ENCODE measurements at regions not wholly inside any gene's neighbourhood (a gene's known extent, or its start where the extent isn't known, plus 50 kb on each side); places are given as distances from the start of the nearest gene placed in this dataset.

GRCh38 chr21:26331205-26331980 lies 160.8 kb upstream of the APP start:
- Histone ChIP-seq H3K9ac (ENCODE audit: low read length) (no peak overlapping the region), H3K79me2 (ENCODE audit: low read length) (no peaks in the 10 kb centered on the region), H3F3A (ENCODE audit: insufficient read depth, low read length) (no peaks in the 10 kb centered on the region), H3K36me3 (replicated peaks; ENCODE audit: insufficient read depth, low read length) (no peaks in the 10 kb centered on the region), H3K4me3 (ENCODE audit: low read length) (no peak overlapping the region), H3K4me1 (ENCODE audit: low read length) (no peaks in the 10 kb centered on the region), H2AFZ (ENCODE audit: low read length) (no peak overlapping the region), H3K9me2 (replicated peaks; ENCODE audit: insufficient read depth, low read length) (no peaks in the 10 kb centered on the region), H3K27ac (ENCODE audit: low read length) (no peak overlapping the region), H3K4me2 (ENCODE audit: low read depth, low read length) (no peak overlapping the region), H3K27me3 (replicated peaks; ENCODE audit: insufficient read depth, low read length) (no peaks in the 10 kb centered on the region), H3K9me3 (replicated peaks; ENCODE audit: insufficient read depth, low read length) (no peaks in the 10 kb centered on the region), H4K20me1 (ENCODE audit: insufficient read depth, low read length) (no peaks in the 10 kb centered on the region)
- TF ChIP-seq EZH2phosphoT487 (IDR thresholded peaks at IDR 0.05; ENCODE audit: low read length) (no peak), CTCF (IDR thresholded peaks at IDR 0.05; ENCODE audit: low read length) (no peak), EZH2 (optimal IDR thresholded peaks at IDR 0.05; ENCODE audit: low read depth, low read length) (no peak)
- no peak for DNase-seq

GRCh38 chr21:26320596-26320995 lies 150.0 kb upstream of the APP start:
- Histone ChIP-seq H2AFZ (ENCODE audit: low read length) (no peak overlapping the region), H3K9ac (ENCODE audit: low read length) (no peak overlapping the region), H3K4me2 (ENCODE audit: low read depth, low read length) (no peak overlapping the region), H3K4me3 (ENCODE audit: low read length) (no peak overlapping the region), H3K79me2 (ENCODE audit: low read length) (no peaks in the 10 kb centered on the region), H3K27ac (ENCODE audit: low read length) (no peak overlapping the region), H3K27me3 (replicated peaks; ENCODE audit: insufficient read depth, low read length) (no peaks in the 10 kb centered on the region), H3K9me2 (replicated peaks; ENCODE audit: insufficient read depth, low read length) (no peaks in the 10 kb centered on the region), H3F3A (ENCODE audit: insufficient read depth, low read length) (no peaks in the 10 kb centered on the region), H4K20me1 (ENCODE audit: insufficient read depth, low read length) (no peaks in the 10 kb centered on the region), H3K36me3 (replicated peaks; ENCODE audit: insufficient read depth, low read length) (no peaks in the 10 kb centered on the region), H3K9me3 (replicated peaks; ENCODE audit: insufficient read depth, low read length) (no peaks in the 10 kb centered on the region), H3K4me1 (ENCODE audit: low read length) (no peaks in the 10 kb centered on the region)
- no peak for DNase-seq
- no peak for TF ChIP-seq EZH2phosphoT487 (IDR thresholded peaks at IDR 0.05; ENCODE audit: low read length)

- Histone ChIP-seq H3K27me3 (replicated peaks; ENCODE audit: insufficient read depth, low read length) (no peaks in the 10 kb centered on the region), H3K9me2 (replicated peaks; ENCODE audit: insufficient read depth, low read length) (no peaks in the 10 kb centered on the region), H3K9me3 (replicated peaks; ENCODE audit: insufficient read depth, low read length) (no peaks in the 10 kb centered on the region), H3K4me2 (ENCODE audit: low read depth, low read length) (no peak overlapping the region), H2AFZ (ENCODE audit: low read length) (no peak overlapping the region), H3K36me3 (replicated peaks; ENCODE audit: insufficient read depth, low read length) (no peaks in the 10 kb centered on the region), H3K9ac (ENCODE audit: low read length) (no peak overlapping the region), H3K4me3 (ENCODE audit: low read length) (no peak overlapping the region), H4K20me1 (ENCODE audit: insufficient read depth, low read length) (no peaks in the 10 kb centered on the region), H3K27ac (ENCODE audit: low read length) (no peak overlapping the region), H3K79me2 (ENCODE audit: low read length) (no peaks in the 10 kb centered on the region), H3F3A (ENCODE audit: insufficient read depth, low read length) (no peaks in the 10 kb centered on the region), H3K4me1 (ENCODE audit: low read length) (no peaks in the 10 kb centered on the region)
- no peak for DNase-seq
- TF ChIP-seq CTCF (IDR thresholded peaks at IDR 0.05; ENCODE audit: low read length) (no peak), EZH2 (optimal IDR thresholded peaks at IDR 0.05; ENCODE audit: low read depth, low read length) (no peak), EZH2phosphoT487 (IDR thresholded peaks at IDR 0.05; ENCODE audit: low read length) (no peak)
These were observed 137.1 kb upstream of the APP start for GRCh38 chr21:26307640-26308039.

GRCh38 chr21:26297851-26298250 lies 127.3 kb upstream of the APP start:
- H3K27ac ChIP-seq (ENCODE audit: low read length) = no peak overlapping the region
- H3K4me2 ChIP-seq (ENCODE audit: low read depth, low read length) = no peak overlapping the region
- no peaks in the 10 kb centered on the region for H3K36me3 ChIP-seq (replicated peaks; ENCODE audit: insufficient read depth, low read length)
- H3K27me3 ChIP-seq (replicated peaks; ENCODE audit: insufficient read depth, low read length) = no peaks in the 10 kb centered on the region
- H3K4me1 ChIP-seq (ENCODE audit: low read length) = no peaks in the 10 kb centered on the region
- no peak overlapping the region for H3K9ac ChIP-seq (ENCODE audit: low read length)
- no peak for TF ChIP-seq CTCF (IDR thresholded peaks at IDR 0.05; ENCODE audit: low read length)
- no peak for TF ChIP-seq EZH2phosphoT487 (IDR thresholded peaks at IDR 0.05; ENCODE audit: low read length)
- TF ChIP-seq EZH2 (optimal IDR thresholded peaks at IDR 0.05; ENCODE audit: low read depth, low read length) = no peak
- H3K9me3 ChIP-seq (replicated peaks; ENCODE audit: insufficient read depth, low read length) = no peaks in the 10 kb centered on the region
- no peak overlapping the region for H2AFZ ChIP-seq (ENCODE audit: low read length)
- no peaks in the 10 kb centered on the region for H4K20me1 ChIP-seq (ENCODE audit: insufficient read depth, low read length)
- H3K79me2 ChIP-seq (ENCODE audit: low read length) = no peaks in the 10 kb centered on the region
- H3F3A ChIP-seq (ENCODE audit: insufficient read depth, low read length) = no peaks in the 10 kb centered on the region
- H3K4me3 ChIP-seq (ENCODE audit: low read length) = no peak overlapping the region
- no peaks in the 10 kb centered on the region for H3K9me2 ChIP-seq (replicated peaks; ENCODE audit: insufficient read depth, low read length)
- no peak for DNase-seq
